ENCODE measurements at regions not wholly inside any gene's neighbourhood (a gene's known extent, or its start where the extent isn't known, plus 50 kb on each side); places are given as distances from the start of the nearest gene placed in this dataset.

DNA sequence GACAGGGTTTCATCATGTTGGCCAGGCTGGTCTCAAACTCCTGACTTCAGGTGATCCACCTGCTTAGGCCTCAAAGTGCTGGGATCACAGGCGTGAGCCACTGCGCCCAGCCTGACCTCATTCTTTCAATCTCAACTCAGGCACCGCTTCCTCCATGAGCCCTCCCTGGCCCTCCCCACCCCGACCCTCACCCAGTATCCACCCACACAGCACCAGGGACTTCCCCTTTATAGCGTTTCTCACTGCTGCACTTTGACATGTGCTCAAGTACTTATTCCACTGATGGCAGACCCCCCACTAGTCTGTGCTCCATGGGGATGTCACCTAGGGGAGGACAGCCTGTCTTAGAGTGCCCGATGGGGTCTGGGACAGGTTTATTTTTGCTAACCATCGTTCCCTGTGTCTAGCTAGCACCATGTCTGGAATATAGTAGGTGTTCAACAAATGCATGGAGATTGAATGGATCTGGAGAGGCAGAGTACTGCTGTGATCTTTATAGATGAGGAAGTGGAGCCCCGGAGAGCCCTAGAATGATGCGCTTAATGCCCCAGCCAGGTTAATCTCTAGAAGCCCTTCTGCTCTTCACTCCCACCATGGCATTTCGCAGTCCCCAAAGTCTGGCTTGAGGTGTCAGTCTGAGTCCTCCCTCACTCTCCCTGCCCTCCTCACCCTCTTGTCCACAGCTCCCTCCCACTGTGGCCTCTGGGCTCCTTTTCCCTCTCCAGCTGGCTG is 258.8 kb downstream of the RPS24 start:
- H3K9me2 ChIP-seq (ENCODE audit: low read depth, low read length): no peaks in the 10 kb centered on the region

DNA sequence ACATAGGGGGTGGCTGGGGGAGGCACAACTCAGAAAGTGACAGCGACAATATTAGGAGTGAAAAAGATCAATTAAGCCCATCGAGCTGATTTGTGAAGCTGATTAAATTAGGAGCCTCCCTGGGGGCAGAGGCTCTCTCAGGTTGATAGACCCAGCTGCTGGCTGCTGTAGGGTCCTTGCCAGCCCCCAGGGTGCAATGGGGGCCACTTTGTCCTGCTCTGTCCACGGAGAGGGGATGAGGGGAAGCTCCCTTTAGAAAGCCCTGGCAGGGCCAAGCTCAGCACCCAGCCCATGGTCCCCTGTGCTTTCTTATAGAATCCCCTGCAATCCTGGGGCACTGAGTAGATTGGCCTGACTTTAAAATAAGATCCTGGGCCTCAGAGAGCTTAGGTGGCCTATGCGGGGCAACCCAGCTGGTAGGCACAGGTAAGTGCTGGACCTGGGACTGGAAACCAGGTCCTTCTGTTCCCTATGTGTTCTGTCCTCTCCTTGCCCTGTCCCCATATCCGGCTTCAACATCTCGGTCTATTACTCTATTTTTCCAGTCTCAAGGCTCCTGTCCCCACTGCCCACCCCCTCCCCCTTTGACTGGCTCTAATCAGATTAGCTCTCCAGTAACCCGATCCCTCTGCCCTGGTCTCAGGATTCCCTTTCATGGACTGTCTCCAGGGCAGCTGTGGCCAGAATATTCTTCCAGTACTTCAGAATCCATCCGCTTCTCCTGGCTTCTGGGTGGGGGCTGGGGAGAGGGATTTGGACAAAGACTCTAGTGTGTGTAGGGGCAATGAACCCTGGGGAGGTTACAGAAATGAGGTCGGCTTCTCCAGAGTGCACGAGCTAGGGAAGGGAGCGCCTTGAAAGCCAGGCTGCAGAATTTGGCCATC is 259.6 kb downstream of the RPS24 start:
- no peak overlapping the region for H3K27ac ChIP-seq (ENCODE audit: low read depth, low read length, poor library complexity, severe bottlenecking)
- H4K20me1 ChIP-seq (ENCODE audit: insufficient read depth, low read length): no peaks in the 10 kb centered on the region
- no peaks in the 10 kb centered on the region for H3K4me1 ChIP-seq (ENCODE audit: insufficient read depth, low read length, severe bottlenecking)
- no peaks in the 10 kb centered on the region for H3K9me2 ChIP-seq (ENCODE audit: low read depth, low read length)
- no peaks in the 10 kb centered on the region for H3K36me3 ChIP-seq (ENCODE audit: insufficient read depth, low read length)
- no peak overlapping the region for H3K4me3 ChIP-seq (ENCODE audit: low read depth, low read length, poor library complexity, severe bottlenecking)
- no peaks in the 10 kb centered on the region for H3K27me3 ChIP-seq (ENCODE audit: insufficient read depth, low read length)
- H3F3A ChIP-seq (ENCODE audit: insufficient read depth, low read length): no peaks in the 10 kb centered on the region
- H3K9ac ChIP-seq (ENCODE audit: low read length): no peak overlapping the region
- H3K79me2 ChIP-seq (ENCODE audit: insufficient read depth, low read length): no peaks in the 10 kb centered on the region
- TF ChIP-seq, protein P1, sequence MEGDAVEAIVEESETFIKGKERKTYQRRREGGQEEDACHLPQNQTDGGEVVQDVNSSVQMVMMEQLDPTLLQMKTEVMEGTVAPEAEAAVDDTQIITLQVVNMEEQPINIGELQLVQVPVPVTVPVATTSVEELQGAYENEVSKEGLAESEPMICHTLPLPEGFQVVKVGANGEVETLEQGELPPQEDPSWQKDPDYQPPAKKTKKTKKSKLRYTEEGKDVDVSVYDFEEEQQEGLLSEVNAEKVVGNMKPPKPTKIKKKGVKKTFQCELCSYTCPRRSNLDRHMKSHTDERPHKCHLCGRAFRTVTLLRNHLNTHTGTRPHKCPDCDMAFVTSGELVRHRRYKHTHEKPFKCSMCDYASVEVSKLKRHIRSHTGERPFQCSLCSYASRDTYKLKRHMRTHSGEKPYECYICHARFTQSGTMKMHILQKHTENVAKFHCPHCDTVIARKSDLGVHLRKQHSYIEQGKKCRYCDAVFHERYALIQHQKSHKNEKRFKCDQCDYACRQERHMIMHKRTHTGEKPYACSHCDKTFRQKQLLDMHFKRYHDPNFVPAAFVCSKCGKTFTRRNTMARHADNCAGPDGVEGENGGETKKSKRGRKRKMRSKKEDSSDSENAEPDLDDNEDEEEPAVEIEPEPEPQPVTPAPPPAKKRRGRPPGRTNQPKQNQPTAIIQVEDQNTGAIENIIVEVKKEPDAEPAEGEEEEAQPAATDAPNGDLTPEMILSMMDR (IDR thresholded peaks at IDR 0.05; ENCODE audit: low read length): no peak
- no peak for TF ChIP-seq EZH2 (IDR thresholded peaks at IDR 0.05; ENCODE audit: borderline replicate concordance, low read length)
- H2AFZ ChIP-seq (ENCODE audit: low read length): no peak overlapping the region
- no peak overlapping the region for H3K4me2 ChIP-seq (ENCODE audit: low read length)
- no peaks in the 10 kb centered on the region for H3K9me3 ChIP-seq (ENCODE audit: low read length)

More for the DNA sequence above, 258.8 kb downstream of the RPS24 start:
- no peaks in the 10 kb centered on the region for H3K9me3 ChIP-seq (ENCODE audit: low read length)
- no peaks in the 10 kb centered on the region for H4K20me1 ChIP-seq (ENCODE audit: insufficient read depth, low read length)
- H3F3A ChIP-seq (ENCODE audit: insufficient read depth, low read length): no peaks in the 10 kb centered on the region
- no peaks in the 10 kb centered on the region for H3K4me1 ChIP-seq (ENCODE audit: insufficient read depth, low read length, severe bottlenecking)
- no peak overlapping the region for H2AFZ ChIP-seq (ENCODE audit: low read length)
- TF ChIP-seq, protein P1 (IDR thresholded peaks at IDR 0.05; ENCODE audit: low read length): no peak
- no peak for TF ChIP-seq EZH2 (IDR thresholded peaks at IDR 0.05; ENCODE audit: borderline replicate concordance, low read length)
- H3K27ac ChIP-seq (ENCODE audit: low read depth, low read length, poor library complexity, severe bottlenecking): no peak overlapping the region
- no peak overlapping the region for H3K4me3 ChIP-seq (ENCODE audit: low read depth, low read length, poor library complexity, severe bottlenecking)
- no peaks in the 10 kb centered on the region for H3K79me2 ChIP-seq (ENCODE audit: insufficient read depth, low read length)
- no peaks in the 10 kb centered on the region for H3K36me3 ChIP-seq (ENCODE audit: insufficient read depth, low read length)
- H3K4me2 ChIP-seq (ENCODE audit: low read length): no peak overlapping the region
- no peak overlapping the region for H3K9ac ChIP-seq (ENCODE audit: low read length)
- no peaks in the 10 kb centered on the region for H3K27me3 ChIP-seq (ENCODE audit: insufficient read depth, low read length)

DNA sequence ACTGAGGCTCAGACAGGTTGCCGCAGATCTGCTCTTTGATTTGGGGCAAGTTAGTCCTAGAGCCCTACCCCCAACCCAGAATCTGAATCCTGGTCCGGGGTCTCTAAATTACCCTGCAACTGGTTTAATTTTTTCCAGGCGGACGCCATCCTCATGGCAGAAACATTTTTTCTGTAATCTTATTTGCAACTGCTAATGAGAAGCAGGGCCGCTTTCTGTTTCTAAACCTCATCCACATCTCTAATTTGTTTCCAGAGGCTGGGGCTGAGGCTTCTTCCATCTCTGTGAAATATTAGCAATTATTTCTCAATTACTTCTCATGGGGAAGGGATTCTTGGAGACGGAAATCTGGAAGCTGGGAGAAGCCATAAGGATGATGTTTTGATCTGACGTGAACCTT is 261.6 kb downstream of the RPS24 start:
- Histone ChIP-seq H3K9me3 (ENCODE audit: low read length) (no peaks in the 10 kb centered on the region), H3K9ac (ENCODE audit: low read length) (no peak overlapping the region), H3K36me3 (ENCODE audit: insufficient read depth, low read length) (no peaks in the 10 kb centered on the region), H3K9me2 (ENCODE audit: low read depth, low read length) (no peaks in the 10 kb centered on the region), H3K27me3 (ENCODE audit: insufficient read depth, low read length) (no peaks in the 10 kb centered on the region), H3K4me2 (ENCODE audit: low read length) (no peak overlapping the region), H2AFZ (ENCODE audit: low read length) (no peak overlapping the region), H3K27ac (ENCODE audit: low read depth, low read length, poor library complexity, severe bottlenecking) (no peak overlapping the region), H4K20me1 (ENCODE audit: insufficient read depth, low read length) (no peaks in the 10 kb centered on the region), H3F3A (ENCODE audit: insufficient read depth, low read length) (no peaks in the 10 kb centered on the region), H3K4me1 (ENCODE audit: insufficient read depth, low read length, severe bottlenecking) (no peaks in the 10 kb centered on the region), H3K4me3 (ENCODE audit: low read depth, low read length, poor library complexity, severe bottlenecking) (no peak overlapping the region), H3K79me2 (ENCODE audit: insufficient read depth, low read length) (no peaks in the 10 kb centered on the region)
- TF ChIP-seq EZH2 (IDR thresholded peaks at IDR 0.05; ENCODE audit: borderline replicate concordance, low read length): no peak
- TF ChIP-seq, protein P1 (IDR thresholded peaks at IDR 0.05; ENCODE audit: low read length): no peak
